ENCODE measurements at regions not wholly inside any gene's neighbourhood (a gene's known extent, or its start where the extent isn't known, plus 50 kb on each side); places are given as distances from the start of the nearest gene placed in this dataset.

DNA sequence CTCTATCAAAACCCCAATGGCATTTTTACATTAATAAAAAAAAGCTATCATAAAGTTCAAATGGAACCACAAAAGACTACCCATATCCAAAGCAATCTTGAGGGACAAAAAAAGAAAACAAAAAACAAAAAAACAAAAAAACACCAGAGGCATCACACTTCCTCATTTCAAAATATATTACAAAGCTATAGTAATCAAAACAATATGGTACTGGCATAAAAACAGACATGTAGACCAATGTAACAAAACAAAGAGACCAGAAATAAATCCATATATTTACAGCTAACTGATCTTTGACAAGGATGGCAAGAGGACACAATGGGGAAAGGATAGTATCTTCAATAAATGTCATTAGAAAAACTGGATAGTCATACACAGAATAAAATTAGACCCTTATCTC lies 245.1 kb upstream of the MSX2 start:
- Histone ChIP-seq H3K36me3 (ENCODE audit: low read depth) (no peaks in the 10 kb centered on the region), H3K9me3 (peaks cover 7% of the 10 kb centered on the region), H3K4me1 (ENCODE audit: low read depth) (no peaks in the 10 kb centered on the region), H3K4me3 (no peak overlapping the region)
- no peak for DNase-seq
- intact Hi-C loops (cut with DNase I, micrococcal nuclease): no loop called here
- TF ChIP-seq CTCF (IDR thresholded peaks at IDR 0.05): no peak
- ATAC-seq: no peak

DNA sequence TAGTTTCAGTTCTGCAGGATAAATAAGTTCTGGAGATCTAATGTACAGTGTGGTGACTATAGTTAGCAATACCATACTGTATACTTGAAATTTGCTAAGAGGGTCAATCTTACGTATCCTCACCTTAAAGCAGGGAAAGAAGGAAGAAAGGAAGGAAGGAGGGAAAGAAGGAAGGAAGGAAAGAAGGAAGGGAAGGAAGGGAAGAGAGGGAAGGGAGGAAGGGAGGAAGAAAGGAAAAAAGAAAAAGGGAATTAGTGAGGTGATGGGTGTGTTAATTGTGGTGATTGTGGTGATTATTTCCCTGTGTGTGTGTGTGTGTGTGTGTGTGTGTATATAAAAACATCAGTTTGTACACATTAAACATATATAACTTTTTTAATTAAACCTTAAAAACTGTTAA lies 242.6 kb upstream of the MSX2 start:
- H3K36me3 ChIP-seq (ENCODE audit: low read depth): no peaks in the 10 kb centered on the region
- no peak overlapping the region for H3K4me3 ChIP-seq
- TF ChIP-seq CTCF (IDR thresholded peaks at IDR 0.05): no peak
- peaks cover 7% of the 10 kb centered on the region for H3K9me3 ChIP-seq
- DNase-seq: no peak
- H3K4me1 ChIP-seq (ENCODE audit: low read depth): no peaks in the 10 kb centered on the region
- ATAC-seq: no peak
- intact Hi-C loops (cut with DNase I, micrococcal nuclease): no loop called here

DNA sequence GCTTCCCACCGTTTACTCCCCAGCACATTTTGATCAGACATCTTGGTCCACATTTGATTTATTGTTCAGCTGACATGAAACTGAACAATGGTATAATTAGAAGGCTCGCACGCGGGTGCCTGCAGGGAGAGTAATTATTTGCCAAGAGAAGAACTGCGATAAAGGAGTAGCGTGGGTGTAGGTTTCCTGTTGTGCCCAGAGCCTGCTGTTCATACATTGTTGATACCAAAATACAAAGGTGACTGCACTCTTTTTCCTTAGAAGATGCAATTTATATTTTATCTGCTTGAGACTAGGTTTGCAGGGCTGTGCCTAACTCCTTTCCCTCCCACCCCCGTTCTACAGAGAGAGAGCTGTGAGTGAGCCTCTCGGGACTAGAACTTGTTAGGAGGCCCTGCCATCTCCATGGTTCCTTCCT lies 241.8 kb upstream of the MSX2 start:
- DNase-seq (no peak), ATAC-seq (no peak)
- TF ChIP-seq CTCF (IDR thresholded peaks at IDR 0.05): no peak
- Histone ChIP-seq H3K4me3 (no peak overlapping the region), H3K4me1 (ENCODE audit: low read depth) (no peaks in the 10 kb centered on the region), H3K36me3 (ENCODE audit: low read depth) (no peaks in the 10 kb centered on the region), H3K9me3 (peaks cover 7% of the 10 kb centered on the region)
- intact Hi-C loops (cut with DNase I, micrococcal nuclease): no loop called here

DNA sequence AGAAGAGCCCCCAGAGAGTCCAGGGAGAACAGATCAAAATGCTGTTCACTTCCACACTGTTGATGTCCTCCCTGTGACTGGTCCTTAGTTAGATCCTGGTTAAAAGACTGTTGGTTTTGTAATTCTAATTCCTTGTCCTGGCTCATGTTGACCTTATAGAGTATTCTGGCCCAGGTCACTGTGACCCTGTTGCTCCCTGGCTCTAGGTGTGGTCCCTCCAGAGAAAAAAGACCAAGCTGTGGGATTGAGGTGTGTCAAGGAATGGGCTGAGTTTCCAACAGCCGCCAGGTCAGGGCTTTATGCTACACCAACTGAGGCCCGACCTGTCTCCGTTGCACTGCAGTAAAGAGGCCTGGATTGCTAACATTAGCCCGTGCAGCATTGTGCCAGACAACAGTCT lies 241.0 kb upstream of the MSX2 start:
- TF ChIP-seq CTCF (IDR thresholded peaks at IDR 0.05): no peak
- intact Hi-C loops (cut with DNase I, micrococcal nuclease): no loop called here

GRCh38 chr5:174489215-174489614 lies 235.2 kb upstream of the MSX2 start:
- DNase-seq (no peak), ATAC-seq (no peak)
- intact Hi-C loops (cut with DNase I, micrococcal nuclease): no loop called here
- no peaks in the 10 kb centered on the region for H3K36me3 ChIP-seq (ENCODE audit: low read depth)
- no peaks in the 10 kb centered on the region for H3K4me1 ChIP-seq (ENCODE audit: low read depth)
- no peak for TF ChIP-seq CTCF (IDR thresholded peaks at IDR 0.05)
- no peak overlapping the region for H3K4me3 ChIP-seq
- no peaks in the 10 kb centered on the region for H3K9me3 ChIP-seq

More for the DNA sequence above, 241.0 kb upstream of the MSX2 start:
- no peaks in the 10 kb centered on the region for H3K36me3 ChIP-seq (ENCODE audit: low read depth)
- no peaks in the 10 kb centered on the region for H3K4me1 ChIP-seq (ENCODE audit: low read depth)
- peaks cover 7% of the 10 kb centered on the region for H3K9me3 ChIP-seq
- no peak overlapping the region for H3K4me3 ChIP-seq
- DNase-seq: no peak
- no peak for ATAC-seq

DNA sequence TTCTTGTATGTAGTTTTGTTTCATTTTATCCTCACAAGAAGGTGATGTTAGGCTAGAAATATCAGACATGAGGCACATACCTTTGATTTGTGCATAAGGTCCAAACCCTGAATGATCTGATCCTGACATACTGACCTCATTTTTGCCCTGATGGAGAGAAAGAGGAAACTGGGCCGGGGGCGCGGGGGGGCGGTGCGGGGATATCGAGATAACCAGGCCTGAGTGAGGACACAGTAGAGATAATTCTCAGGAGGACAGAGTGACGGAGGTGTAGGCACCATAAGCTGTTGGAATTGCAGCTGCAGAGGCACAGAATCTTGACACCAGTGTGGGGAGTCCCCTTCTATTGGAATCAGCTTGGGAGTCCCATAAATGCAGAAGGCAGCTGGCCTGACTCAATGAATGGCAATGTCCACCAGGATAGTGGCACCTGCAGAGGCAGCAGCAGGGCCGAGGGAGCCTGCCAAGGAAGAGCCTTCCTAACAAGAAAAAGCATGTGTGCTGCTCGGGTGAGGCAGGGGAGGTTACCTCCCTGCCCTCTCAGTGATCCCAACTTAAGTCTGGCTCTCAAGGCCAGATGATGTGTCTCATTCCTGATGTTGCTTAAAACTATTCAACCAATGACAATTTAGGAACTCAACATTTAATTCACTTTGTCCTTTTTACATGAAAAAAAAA lies 234.3 kb upstream of the MSX2 start:
- H3K4me1 ChIP-seq (ENCODE audit: low read depth): no peaks in the 10 kb centered on the region
- ATAC-seq: no peak
- H3K9me3 ChIP-seq: no peaks in the 10 kb centered on the region
- intact Hi-C loops (cut with DNase I, micrococcal nuclease): no loop called here
- TF ChIP-seq CTCF (IDR thresholded peaks at IDR 0.05): no peak
- no peak overlapping the region for H3K4me3 ChIP-seq
- DNase-seq: no peak
- H3K36me3 ChIP-seq (ENCODE audit: low read depth): no peaks in the 10 kb centered on the region

Measured in mucosa of descending colon (tissue), 3 donors.